Neural cell (in vitro differentiated cells): ENCODE measurements at regions not wholly inside any gene's neighbourhood (a gene's known extent, or its start where the extent isn't known, plus 50 kb on each side); places are given as distances from the start of the nearest gene placed in this dataset.

Source experiments
- H2AFZ ChIP-seq: fragments of 200-600, 300-800 bp; sonication (generic), shearing (Covaris generic); 2 replicates; pipeline ENCODE4 v1.6.0; 2014; ENCODE audit warnings: low read depth, mild to moderate bottlenecking, antibody characterized with exemption, low read length, moderate library complexity
- H3F3A ChIP-seq: fragments of 200-600 bp; shearing (Covaris generic); 2 replicates; pipeline ENCODE4 v1.6.1; 2016; ENCODE audit warnings: mild to moderate bottlenecking, moderate library complexity, mixed read lengths, antibody characterized with exemption, low read length; ENCODE audit not compliant: insufficient read depth, poor library complexity, severe bottlenecking
- H3K27ac ChIP-seq: fragments of 200-600, 300-800 bp; sonication (generic), shearing (Covaris generic); 2 replicates; pipeline ENCODE4 v1.5.1; 2014; ENCODE audit warnings: mild to moderate bottlenecking, low read length, moderate library complexity
- H3K27me3 ChIP-seq: fragments of 300-800, 200-600 bp; sonication (generic), shearing (Covaris generic); 2 replicates; pipeline ENCODE4 v1.6.0; 2014; ENCODE audit warnings: mild to moderate bottlenecking, low read depth, low read length, moderate library complexity; ENCODE audit not compliant: insufficient read depth
- H3K36me3 ChIP-seq: fragments of 300-800, 200-600 bp; sonication (generic), shearing (Covaris generic); 2 replicates; pipeline ENCODE4 v1.5.1; 2014; ENCODE audit warnings: mild to moderate bottlenecking, antibody characterized with exemption, low read length, moderate library complexity; ENCODE audit not compliant: insufficient read depth
- H3K4me2 ChIP-seq: fragments of 300-800, 200-600 bp; sonication (generic), shearing (Covaris generic); 2 replicates; pipeline ENCODE4 v1.6.0; 2014; ENCODE audit warnings: mild to moderate bottlenecking, low read length
- H3K4me3 ChIP-seq: fragments of 300-800, 200-600 bp; sonication (generic), shearing (Covaris generic); 2 replicates; pipeline ENCODE4 v1.5.1; 2014; ENCODE audit warnings: mild to moderate bottlenecking, low read length, moderate library complexity
- H3K79me2 ChIP-seq: fragments of 200-600 bp; shearing (Covaris generic); replicated peaks from 2 replicates; pipeline ENCODE4 v1.6.0; 2014; ENCODE audit warnings: mild to moderate bottlenecking, low read length, moderate library complexity; ENCODE audit not compliant: insufficient read depth
- H3K9ac ChIP-seq: fragments of 300-800, 200-600 bp; sonication (generic), shearing (Covaris generic); 2 replicates; pipeline ENCODE4 v1.6.1; 2016; ENCODE audit warnings: mild to moderate bottlenecking, low read length, mixed read lengths
- H3K9me2 ChIP-seq: fragments of 200-600 bp; shearing (Covaris generic); 2 replicates; pipeline ENCODE4 v1.6.1; 2016; ENCODE audit warnings: mild to moderate bottlenecking, low read length, mixed read lengths; ENCODE audit not compliant: insufficient read depth
- H3K9me3 ChIP-seq: fragments of 200-600, 300-800 bp; sonication (generic), shearing (Covaris generic); 2 replicates; pipeline ENCODE4 v1.6.1; 2016; ENCODE audit warnings: mild to moderate bottlenecking, mixed run types, low read length, moderate library complexity, mixed read lengths
- H4K20me1 ChIP-seq: fragments of 200-600 bp; shearing (Covaris generic); 2 replicates; pipeline ENCODE4 v1.6.1; 2016; ENCODE audit warnings: mild to moderate bottlenecking, mixed run types; ENCODE audit not compliant: insufficient read depth
- EP300 ChIP-seq: fragments of 450-650 bp; conservative IDR thresholded peaks from 2 replicates; pipeline ENCODE4 v1.6.1; 2014; ENCODE audit warnings: antibody characterized with exemption, mild to moderate bottlenecking, moderate library complexity; ENCODE audit not compliant: poor library complexity, severe bottlenecking
- EZH2 ChIP-seq: fragments of 200-600, 300-800 bp; shearing (Covaris generic), sonication (generic); IDR thresholded peaks from 2 replicates; pipeline ENCODE4 v1.6.1; 2014; ENCODE audit warnings: antibody characterized with exemption, low read length, borderline replicate concordance, mild to moderate bottlenecking; ENCODE audit not compliant: insufficient read depth, poor library complexity, severe bottlenecking
- MXI1 ChIP-seq: fragments of 450-650 bp; conservative IDR thresholded peaks from 2 replicates; pipeline ENCODE4 v1.6.1; 2014; ENCODE audit warnings: antibody characterized with exemption, mild to moderate bottlenecking; ENCODE audit not compliant: poor library complexity, severe bottlenecking
- POLR2AphosphoS5 ChIP-seq: IDR thresholded peaks from 2 replicates; pipeline ENCODE4 v1.6.1; 2012
- RAD21 ChIP-seq: fragments of 450-650 bp; conservative IDR thresholded peaks from 2 replicates; pipeline ENCODE4 v1.6.1; 2014; ENCODE audit warnings: antibody characterized with exemption, mild to moderate bottlenecking, moderate library complexity
- SMC3 ChIP-seq: fragments of 450-650 bp; conservative IDR thresholded peaks from 2 replicates; pipeline ENCODE4 v1.6.1; 2014; ENCODE audit warnings: antibody characterized with exemption, mild to moderate bottlenecking, moderate library complexity; ENCODE audit not compliant: poor library complexity
- TAF1 ChIP-seq: IDR thresholded peaks from 2 replicates; pipeline ENCODE4 v1.6.1; 2012; ENCODE audit warnings: low read depth
- TF ChIP-seq, protein P1 (sequence below): IDR thresholded peaks from 2 replicates; pipeline ENCODE4 v1.6.1; 2012; ENCODE audit warnings: borderline replicate concordance
- TF ChIP-seq, protein P2 (sequence below): fragments of 450-650 bp; IDR thresholded peaks from 2 replicates; pipeline ENCODE4 v1.5.1; 2014; ENCODE audit warnings: antibody characterized with exemption, mild to moderate bottlenecking, moderate library complexity; ENCODE audit not compliant: poor library complexity, severe bottlenecking

DNA sequence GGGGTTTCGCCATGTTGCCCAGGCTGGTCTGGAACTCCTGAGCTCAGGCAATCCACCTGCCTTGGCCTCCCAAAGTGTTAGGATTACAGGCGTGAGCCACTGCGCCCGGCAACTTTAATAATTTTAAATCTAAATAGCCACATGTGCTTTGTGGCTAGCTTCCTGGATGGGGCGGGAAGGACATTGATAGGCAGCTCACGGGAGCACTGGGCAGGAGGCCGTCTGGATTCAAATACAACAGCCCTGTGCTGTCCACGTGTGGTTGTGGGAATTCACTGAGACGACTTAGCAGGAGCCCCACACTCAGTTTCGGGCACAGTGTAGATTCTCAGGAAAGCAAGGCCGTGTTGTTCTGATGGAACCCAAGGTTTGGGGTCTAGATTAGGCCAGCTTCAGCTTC, 177.1 kb downstream of the ETS2 start:
- Histone ChIP-seq H3K9ac (no peak overlapping the region), H3K27me3 (no peaks in the 10 kb centered on the region), H4K20me1 (no peaks in the 10 kb centered on the region), H3K4me2 (no peak overlapping the region), H3K9me2 (no peaks in the 10 kb centered on the region), H3K27ac (no peak overlapping the region), H3K4me3 (no peak overlapping the region), H3K9me3 (no peaks in the 10 kb centered on the region), H2AFZ (no peak overlapping the region), H3K79me2 (no peaks in the 10 kb centered on the region), H3F3A (no peaks in the 10 kb centered on the region), H3K36me3 (no peaks in the 10 kb centered on the region)
- TF ChIP-seq SMC3 (no peak), TAF1 (no peak), EP300 (no peak), EZH2 (no peak), MXI1 (no peak), POLR2AphosphoS5 (no peak), RAD21 (no peak)
- TF ChIP-seq, protein P1, sequence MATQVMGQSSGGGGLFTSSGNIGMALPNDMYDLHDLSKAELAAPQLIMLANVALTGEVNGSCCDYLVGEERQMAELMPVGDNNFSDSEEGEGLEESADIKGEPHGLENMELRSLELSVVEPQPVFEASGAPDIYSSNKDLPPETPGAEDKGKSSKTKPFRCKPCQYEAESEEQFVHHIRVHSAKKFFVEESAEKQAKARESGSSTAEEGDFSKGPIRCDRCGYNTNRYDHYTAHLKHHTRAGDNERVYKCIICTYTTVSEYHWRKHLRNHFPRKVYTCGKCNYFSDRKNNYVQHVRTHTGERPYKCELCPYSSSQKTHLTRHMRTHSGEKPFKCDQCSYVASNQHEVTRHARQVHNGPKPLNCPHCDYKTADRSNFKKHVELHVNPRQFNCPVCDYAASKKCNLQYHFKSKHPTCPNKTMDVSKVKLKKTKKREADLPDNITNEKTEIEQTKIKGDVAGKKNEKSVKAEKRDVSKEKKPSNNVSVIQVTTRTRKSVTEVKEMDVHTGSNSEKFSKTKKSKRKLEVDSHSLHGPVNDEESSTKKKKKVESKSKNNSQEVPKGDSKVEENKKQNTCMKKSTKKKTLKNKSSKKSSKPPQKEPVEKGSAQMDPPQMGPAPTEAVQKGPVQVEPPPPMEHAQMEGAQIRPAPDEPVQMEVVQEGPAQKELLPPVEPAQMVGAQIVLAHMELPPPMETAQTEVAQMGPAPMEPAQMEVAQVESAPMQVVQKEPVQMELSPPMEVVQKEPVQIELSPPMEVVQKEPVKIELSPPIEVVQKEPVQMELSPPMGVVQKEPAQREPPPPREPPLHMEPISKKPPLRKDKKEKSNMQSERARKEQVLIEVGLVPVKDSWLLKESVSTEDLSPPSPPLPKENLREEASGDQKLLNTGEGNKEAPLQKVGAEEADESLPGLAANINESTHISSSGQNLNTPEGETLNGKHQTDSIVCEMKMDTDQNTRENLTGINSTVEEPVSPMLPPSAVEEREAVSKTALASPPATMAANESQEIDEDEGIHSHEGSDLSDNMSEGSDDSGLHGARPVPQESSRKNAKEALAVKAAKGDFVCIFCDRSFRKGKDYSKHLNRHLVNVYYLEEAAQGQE, result no peak
- TF ChIP-seq, protein P2, sequence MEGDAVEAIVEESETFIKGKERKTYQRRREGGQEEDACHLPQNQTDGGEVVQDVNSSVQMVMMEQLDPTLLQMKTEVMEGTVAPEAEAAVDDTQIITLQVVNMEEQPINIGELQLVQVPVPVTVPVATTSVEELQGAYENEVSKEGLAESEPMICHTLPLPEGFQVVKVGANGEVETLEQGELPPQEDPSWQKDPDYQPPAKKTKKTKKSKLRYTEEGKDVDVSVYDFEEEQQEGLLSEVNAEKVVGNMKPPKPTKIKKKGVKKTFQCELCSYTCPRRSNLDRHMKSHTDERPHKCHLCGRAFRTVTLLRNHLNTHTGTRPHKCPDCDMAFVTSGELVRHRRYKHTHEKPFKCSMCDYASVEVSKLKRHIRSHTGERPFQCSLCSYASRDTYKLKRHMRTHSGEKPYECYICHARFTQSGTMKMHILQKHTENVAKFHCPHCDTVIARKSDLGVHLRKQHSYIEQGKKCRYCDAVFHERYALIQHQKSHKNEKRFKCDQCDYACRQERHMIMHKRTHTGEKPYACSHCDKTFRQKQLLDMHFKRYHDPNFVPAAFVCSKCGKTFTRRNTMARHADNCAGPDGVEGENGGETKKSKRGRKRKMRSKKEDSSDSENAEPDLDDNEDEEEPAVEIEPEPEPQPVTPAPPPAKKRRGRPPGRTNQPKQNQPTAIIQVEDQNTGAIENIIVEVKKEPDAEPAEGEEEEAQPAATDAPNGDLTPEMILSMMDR, result no peak

DNA sequence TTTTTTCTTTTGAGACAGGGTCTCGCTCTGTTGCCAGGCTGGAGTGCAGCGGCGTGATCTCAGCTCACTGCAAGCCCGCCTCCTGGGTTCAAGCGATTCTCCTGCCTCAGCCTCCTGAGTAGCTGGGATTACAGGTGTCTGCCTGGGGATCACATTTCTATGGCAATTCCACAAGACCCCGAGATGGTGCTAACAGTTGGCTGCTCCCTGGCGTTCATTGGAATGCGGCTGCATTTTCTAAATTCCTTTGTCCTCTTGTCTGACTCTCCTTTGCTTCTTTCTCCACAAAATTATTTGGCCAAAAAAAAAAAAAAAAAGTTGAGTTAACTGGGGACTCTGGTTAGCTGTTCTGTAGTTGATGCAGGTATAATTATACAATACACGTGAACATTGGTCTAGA, 176.4 kb downstream of the ETS2 start:
- no peaks in the 10 kb centered on the region for H3K9me2 ChIP-seq
- TF ChIP-seq SMC3 (no peak), TAF1 (no peak), EP300 (no peak), EZH2 (no peak)
- TF ChIP-seq, protein P2, result no peak
- H3K9ac ChIP-seq, result no peak overlapping the region
- H3F3A ChIP-seq, result no peaks in the 10 kb centered on the region
- no peaks in the 10 kb centered on the region for H4K20me1 ChIP-seq
- H3K36me3 ChIP-seq, result no peaks in the 10 kb centered on the region
- H3K9me3 ChIP-seq, result no peaks in the 10 kb centered on the region
- H3K79me2 ChIP-seq, result no peaks in the 10 kb centered on the region
- no peak overlapping the region for H3K4me3 ChIP-seq
- H2AFZ ChIP-seq, result no peak overlapping the region
- no peak overlapping the region for H3K4me2 ChIP-seq
- H3K27me3 ChIP-seq, result no peaks in the 10 kb centered on the region
- H3K27ac ChIP-seq, result no peak overlapping the region
